HG03280 (cell line): ENCODE measurements at regions not wholly inside any gene's neighbourhood (a gene's known extent, or its start where the extent isn't known, plus 50 kb on each side); places are given as distances from the start of the nearest gene placed in this dataset.
"Not testable (repeated sequence)": the region's sequence is repeated elsewhere in the genome, so short reads cannot be mapped to it uniquely, and the experiment has no call there.

ENCODE experiments used
- ATAC-seq: cut with Tn5 transposase; IDR thresholded peaks from one replicate; pipeline ENCODE4 v1.9.1; 2021; ENCODE audit warnings: mild to moderate bottlenecking, moderate library complexity; ENCODE audit not compliant: unreplicated experiment

- no peak for ATAC-seq
Measured at GRCh38 chr12:88684170-88684569, 103.9 kb upstream of the KITLG start.

GRCh38 chr12:88683628-88684027 is 103.4 kb upstream of the KITLG start:
- no peak for ATAC-seq

GRCh38 chr12:88681271-88681670 is 101.0 kb upstream of the KITLG start:
- no peak for ATAC-seq

GRCh38 chr12:88677464-88677863 is 97.2 kb upstream of the KITLG start:
- no peak for ATAC-seq

GRCh38 chr12:88667615-88668014 is 87.3 kb upstream of the KITLG start:
- ATAC-seq, result not testable (repeated sequence)

GRCh38 chr12:88665071-88665470 is 84.8 kb upstream of the KITLG start:
- ATAC-seq, result no peak

- ATAC-seq, result no peak
Measured at GRCh38 chr12:88662961-88663360, 82.7 kb upstream of the KITLG start.

- ATAC-seq, result no peak
Measured at GRCh38 chr12:88662093-88662492, 81.8 kb upstream of the KITLG start.

GRCh38 chr12:88658009-88658408 is 77.7 kb upstream of the KITLG start:
- no peak for ATAC-seq

GRCh38 chr12:88650715-88651114 is 70.4 kb upstream of the KITLG start:
- ATAC-seq, result no peak

- ATAC-seq, result no peak
Measured at GRCh38 chr12:88648625-88649024, 68.4 kb upstream of the KITLG start.

GRCh38 chr12:88646824-88647223 is 66.6 kb upstream of the KITLG start:
- ATAC-seq, result no peak

- no peak for ATAC-seq
Measured at GRCh38 chr12:88645816-88646215, 65.5 kb upstream of the KITLG start.

GRCh38 chr12:88644946-88645702 is 64.9 kb upstream of the KITLG start:
- ATAC-seq, result no peak

- no peak for ATAC-seq
Measured at GRCh38 chr12:88643685-88644084, 63.4 kb upstream of the KITLG start.

GRCh38 chr12:88642675-88643431 is 62.6 kb upstream of the KITLG start:
- no peak for ATAC-seq

GRCh38 chr12:88638966-88639760 is 58.9 kb upstream of the KITLG start:
- ATAC-seq, result no peak

- no peak for ATAC-seq
Measured at GRCh38 chr12:88638388-88638787, 58.1 kb upstream of the KITLG start.

GRCh38 chr12:88634008-88634407 is 53.7 kb upstream of the KITLG start:
- ATAC-seq, result no peak

GRCh38 chr12:88633312-88633711 is 53.0 kb upstream of the KITLG start:
- ATAC-seq, result no peak

GRCh38 chr12:88630561-88630960 is 50.3 kb upstream of the KITLG start:
- no peak for ATAC-seq
